NCI-H345 treated with DMSO at 0.1 percent for 48 hours (cell line): ENCODE measurements at regions not wholly inside any gene's neighbourhood (a gene's known extent, or its start where the extent isn't known, plus 50 kb on each side); places are given as distances from the start of the nearest gene placed in this dataset.
"Not testable (repeated sequence)": the region's sequence is repeated elsewhere in the genome, so short reads cannot be mapped to it uniquely, and the experiment has no call there.

Source experiments
- DNase-seq: peaks from one replicate; lab custom pipeline; 2025; ENCODE audit not compliant: unreplicated experiment; lab: John Stamatoyannopoulos, UW

DNA sequence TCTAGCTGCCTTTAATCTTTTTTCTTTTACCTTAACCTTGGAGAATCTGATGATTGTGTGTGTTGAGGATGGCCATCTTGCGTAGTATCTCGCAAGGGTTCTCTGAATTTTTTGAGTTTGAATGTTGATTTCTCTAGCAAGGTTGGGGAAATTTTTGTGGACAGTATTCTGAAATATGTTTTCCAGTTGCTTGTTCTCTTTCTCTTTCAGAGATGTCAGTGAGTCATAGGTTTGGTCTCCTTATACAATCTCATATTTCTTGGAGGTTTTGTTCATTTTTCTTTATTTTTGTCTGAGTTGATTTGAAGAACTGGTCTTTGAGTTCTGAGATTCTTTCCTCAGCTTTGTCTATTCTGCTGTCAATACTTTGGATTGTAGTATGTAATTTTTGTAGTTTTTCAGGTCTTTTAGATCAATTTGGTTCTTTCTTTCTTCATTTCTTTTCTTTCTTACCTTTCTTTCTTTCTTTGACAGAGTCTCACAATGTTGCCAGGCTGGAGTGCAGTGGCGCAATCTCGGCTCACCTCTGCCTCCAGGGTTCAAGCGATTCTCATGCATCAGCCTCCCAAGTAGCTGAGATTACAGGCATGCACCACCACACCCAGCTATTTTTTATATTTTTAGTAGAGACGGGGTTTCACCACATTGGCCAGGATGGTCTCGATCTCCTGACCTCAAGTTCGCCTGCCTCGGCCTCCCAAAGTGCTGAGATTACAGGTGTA, 366.4 kb upstream of the RASGRP1 start:
- DNase-seq, result no peak

DNA sequence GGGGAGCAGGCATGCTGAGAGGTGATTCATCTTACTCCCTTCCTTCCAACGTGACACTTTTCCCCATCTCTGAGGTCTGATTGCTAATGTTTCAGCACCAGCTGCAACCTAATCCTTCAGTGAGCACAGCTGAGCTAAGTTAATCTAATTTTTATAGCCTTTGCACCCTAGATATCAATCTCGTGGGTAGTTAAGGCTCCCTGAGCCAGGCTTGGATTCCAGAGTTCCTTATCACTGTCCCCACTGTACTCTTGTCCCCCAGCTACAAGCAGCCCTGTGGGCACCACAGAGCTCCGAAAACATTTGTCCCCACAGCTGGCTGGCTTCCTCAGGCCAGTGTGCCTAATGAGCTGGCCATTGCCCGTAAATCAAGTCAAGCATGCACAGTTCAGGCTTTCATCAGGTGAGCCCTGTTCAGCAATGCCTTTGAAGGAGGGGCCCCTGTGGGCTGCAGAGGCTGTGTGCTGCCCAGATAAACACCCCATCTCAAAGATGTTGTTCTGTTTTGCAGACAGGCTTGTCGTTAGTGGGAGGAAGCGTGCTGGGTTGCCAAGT, 376.9 kb upstream of the RASGRP1 start:
- no peak for DNase-seq

DNA sequence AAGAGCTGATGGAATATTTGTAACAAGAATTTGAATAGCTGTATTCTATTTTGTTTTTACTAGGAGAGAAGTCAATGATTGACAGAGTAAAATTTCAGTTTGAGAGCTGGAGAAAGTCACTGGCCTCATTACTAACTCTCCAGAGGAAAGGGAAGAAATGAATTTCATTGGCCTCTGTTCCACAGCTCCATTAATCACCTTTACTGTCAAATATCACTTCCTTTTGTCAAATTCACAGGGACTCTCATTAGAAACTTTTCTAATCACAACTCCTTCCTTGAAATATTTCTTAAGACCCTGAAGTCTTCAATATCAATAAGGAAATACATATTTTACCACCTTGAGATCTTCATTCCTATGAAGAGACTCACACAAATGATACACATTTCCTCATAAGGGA, 379.9 kb upstream of the RASGRP1 start:
- no peak for DNase-seq

DNA sequence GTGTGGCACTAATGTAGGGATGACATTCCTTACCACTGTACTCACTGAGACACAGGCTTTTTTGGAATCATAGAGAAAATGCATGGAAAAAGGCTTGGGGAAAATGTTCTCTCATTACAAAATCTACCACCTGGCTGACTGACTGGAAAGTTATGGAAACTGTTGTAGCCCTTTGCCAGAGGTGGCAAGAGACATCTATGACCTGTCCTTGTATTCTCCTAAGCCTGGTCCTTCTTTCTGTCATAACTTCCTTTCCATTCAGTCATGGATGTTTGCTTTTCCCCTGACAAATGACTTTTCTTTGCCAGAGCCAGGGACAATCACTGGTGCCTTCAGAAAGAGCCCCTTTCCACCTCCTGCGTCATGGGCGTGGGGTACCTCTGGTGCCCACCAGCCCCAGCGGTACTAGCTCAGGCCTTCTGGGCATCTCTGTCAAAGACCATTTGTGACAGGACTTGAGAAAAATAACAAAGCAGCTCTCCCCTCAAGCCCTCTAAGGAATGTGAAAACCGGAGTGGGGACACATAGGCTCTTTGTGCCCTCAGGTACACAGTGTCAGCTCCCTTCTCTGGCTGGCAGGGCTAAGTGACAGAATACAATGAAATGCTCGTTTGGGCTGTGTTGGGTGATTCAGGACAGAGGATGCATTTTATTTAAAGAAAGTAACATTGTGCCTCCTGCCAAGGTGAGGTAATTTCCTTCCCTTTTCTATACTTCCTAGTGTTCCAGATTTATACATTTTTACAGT, 381.1 kb upstream of the RASGRP1 start:
- DNase-seq, result no peak

DNA sequence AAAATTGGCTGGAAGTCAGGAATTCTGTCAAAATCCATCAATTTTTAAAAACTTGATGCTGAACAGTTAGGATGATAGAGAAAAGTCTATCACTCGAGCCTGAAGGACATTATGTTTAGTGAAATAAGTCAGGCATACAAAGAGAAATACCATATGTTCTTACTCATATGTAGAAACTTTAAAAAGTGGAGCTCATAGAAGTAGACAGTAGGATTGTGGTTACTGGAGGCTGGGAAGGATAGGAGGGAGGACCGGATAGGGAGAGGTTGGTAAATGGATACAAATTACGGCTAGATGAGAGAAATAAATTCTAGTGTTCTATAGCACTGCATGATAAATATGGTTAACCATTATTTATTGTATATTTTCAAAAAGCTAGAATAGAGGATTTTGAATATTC, 389.5 kb upstream of the RASGRP1 start:
- no peak for DNase-seq

DNA sequence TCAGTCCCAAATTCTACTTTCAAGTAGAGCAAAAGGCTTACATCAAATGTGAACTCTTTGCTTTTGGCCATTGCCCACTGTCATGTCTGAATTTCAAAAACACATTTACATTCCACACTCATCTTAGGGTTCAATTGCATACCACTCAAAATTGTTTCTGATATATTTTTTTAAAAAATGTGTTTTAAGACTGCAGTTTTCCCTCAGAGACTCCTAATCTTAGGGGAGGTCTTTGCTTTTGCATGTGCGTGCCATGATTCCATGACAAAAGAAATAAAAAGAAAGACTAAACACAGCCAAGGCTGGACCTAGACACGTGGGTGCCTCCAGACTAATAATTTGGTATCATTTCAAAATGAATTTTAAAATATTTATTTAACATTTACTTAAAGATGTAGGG, 396.8 kb upstream of the RASGRP1 start:
- no peak for DNase-seq

DNA sequence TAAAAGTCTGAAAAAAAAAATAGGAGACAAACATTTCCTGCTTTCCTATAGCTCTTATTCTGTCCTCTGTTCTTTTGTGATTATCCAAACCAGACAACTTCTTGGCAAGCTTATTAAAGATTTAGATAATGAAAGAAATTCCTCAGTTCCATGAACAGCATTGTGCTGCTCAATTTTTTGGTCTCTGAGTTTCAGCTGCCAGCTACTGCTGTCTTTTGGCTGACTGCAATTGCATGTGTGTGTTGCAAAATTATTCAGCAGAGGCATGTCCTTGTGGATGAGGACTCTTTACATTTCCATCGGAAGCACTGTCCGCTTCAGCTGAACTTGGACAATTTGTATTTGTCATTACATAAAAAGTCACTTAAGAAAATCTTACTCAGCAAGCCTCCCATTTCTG, 397.3 kb upstream of the RASGRP1 start:
- DNase-seq, result no peak

DNA sequence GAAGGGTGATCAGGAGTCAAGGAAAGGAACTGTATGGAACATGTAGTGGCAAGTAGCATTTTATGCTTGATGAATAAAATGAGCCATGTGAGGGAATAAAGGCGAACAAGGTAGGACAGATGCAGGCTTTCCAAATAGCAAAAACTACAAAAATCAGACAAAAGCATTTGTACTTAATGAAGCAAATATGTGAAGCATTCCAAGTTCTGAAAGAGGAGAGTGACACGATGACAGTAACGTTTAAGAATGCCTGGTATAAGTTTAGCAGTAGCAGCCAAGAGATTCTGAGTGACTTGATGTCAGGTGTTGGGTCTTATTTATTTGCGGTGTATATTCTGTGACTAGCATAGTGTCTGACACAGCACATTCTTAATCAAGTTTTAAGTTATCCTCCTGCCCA, 408.2 kb upstream of the RASGRP1 start:
- no peak for DNase-seq

DNA sequence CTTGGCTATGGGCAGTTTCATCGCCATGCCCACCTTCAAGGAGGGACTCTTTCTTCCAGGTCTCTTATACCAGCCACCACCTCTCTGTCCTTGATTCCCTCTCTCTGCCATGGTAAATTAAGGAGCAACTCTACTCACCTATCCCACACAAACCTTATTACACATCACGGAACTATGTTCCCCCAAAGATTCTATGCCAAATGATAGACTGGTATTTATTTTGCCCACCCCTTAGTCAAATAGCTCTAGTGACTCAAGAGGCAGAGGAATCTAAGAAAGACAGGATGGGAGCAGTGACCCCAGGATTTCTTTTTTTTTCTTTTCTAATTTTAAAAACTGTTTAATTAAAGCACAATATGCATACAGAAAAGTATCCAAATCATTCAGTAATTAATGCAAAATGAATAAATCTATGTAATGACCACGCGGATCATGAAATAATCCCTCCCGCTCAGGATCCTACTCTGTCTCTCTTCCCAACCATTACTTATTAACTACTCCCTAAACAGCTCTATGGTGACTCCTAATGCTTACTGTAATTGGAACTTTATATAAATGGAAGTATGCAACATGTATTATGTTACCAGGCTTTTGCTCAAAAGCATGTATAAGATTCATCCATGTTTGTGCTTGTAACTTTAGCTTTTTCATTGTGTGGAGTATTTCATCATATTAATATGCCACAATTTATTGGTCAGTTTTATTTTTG, 410.8 kb upstream of the RASGRP1 start:
- DNase-seq, result no peak

DNA sequence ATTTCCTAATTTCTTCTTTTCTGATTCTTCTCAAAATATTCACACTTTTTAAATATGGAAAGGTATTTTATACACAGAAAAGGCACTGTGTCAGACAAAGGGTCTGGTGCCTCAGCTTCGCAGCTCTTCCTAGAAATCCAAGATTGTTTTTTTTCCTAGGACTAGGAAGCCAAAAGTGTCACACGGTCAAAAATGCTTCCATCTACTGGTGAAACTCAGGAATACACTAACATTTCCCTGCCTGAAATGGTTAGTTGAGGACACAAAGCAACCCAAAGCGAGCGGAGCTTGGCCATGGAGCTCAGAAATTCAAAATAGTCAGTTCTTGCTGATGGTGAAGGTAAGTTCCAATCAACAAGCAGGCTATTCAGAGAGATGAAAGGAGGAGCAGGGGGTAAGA, 426.5 kb upstream of the RASGRP1 start:
- DNase-seq, result no peak

DNA sequence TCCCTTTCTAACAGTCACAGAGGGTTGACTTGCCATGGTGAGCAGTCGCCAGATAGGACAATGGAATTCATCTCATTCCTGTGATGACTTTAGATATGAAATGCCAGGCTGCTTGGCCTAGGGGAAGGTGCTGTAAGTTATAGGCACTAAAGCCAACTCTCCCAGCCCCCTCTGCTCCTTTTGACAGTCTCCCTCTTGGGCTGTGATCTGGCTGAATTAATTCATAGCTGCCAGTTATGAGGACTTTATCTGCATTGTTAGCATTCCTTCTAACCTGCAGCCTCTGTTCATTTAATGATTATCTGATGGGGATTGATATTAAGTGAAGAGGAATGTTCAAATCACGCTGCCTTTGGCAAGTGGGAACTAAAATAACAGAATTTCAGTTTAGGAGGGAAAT, 427.1 kb upstream of the RASGRP1 start:
- no peak for DNase-seq

DNA sequence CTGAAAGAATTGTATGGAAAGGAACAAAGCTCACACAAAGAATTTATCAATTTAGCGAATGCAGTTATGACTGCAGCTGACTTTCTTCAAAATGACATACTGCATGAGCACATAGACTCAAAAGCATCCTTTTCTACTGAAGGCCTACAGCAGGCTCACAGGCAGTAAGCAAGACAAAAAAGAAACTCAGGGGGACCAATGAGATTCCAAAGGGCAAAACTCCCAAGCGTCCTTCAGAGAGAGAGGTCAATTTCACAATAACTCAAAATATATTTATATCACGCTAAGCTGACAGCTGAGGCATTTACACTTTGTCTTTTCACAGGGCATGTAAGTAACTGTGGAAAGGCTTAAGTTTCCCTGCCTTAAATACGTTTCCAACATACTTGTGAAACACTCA, 427.9 kb upstream of the RASGRP1 start:
- DNase-seq, result no peak

DNA sequence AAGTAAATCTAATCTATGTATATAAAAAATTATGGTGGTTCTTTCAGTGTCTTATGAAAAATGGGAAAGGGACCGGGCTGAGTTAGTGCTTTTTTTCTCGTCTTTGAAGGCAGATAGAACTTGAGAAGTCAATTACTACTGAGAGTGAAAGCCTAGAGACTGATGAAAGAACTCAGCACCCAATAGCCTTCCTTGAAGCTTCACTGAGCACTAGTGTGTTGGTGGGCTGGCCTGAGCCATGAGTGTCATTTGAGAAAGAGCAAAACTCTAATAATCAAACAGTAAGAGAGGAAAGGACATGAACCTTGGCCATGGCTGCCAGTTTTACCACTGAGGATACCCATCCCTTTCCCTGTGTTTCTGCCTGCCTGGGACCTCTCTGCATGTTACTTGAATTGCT, 428.3 kb upstream of the RASGRP1 start:
- no peak for DNase-seq

DNA sequence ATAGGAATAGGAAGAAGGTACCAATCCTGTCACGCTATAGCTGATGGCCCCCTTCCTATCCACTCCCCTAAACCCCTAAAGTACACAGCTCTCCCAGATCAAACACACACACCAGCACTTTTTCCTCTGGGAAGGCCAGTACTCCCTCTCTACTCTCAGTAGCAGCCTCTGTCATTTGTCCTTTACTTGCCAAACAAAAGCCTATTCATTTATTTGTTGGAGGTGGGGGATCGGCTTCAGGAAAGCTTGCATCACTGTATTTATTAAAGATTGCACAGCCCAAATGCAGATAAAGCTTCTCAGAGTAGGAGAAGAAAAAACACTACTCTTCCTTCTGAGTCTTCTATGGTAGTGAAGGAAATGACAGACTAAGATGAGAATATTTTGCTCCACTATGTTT, 429.7 kb upstream of the RASGRP1 start:
- DNase-seq, result no peak

DNA sequence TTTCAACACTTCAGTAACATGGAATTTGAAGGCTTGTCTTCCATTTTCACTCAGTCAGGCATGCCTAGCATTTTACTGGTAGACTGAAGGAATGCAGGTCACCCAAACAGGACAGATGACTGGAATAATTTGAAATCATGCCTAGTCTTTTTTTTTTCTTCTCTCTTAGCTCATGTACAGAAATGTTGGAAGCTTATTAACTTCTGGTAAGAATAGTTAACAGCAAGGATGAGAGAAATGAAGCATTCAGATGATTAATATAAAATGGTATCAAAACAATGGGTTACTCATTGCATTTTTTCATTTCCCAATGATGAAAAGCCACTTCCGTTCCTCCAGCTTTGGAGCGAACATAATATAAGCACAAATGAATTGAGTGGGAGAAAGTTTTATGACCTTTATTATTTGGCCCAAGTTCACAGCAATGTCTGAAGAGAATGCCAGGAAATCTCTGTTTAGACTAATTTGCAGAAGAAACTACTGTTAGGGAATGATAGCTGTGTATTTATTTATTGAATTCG, 431.6 kb upstream of the RASGRP1 start:
- DNase-seq, result no peak

DNA sequence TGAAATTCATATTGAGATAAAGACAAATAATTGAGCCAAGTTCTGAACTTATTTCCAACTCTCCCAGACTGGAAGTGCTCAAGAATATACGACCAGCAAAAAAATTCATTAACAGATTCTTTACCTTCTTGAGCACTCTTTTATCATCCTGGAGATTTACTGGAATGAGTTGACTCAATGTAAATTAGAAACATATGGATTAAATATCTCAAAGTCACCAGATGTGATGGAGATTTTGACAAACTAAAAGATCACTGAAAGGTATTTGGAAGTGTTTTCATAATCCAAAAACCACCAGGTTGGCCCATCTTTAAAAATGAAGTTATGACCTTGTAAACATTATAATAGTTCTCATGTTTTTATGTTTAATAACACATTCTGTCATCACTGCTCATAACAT, 433.2 kb upstream of the RASGRP1 start:
- no peak for DNase-seq

DNA sequence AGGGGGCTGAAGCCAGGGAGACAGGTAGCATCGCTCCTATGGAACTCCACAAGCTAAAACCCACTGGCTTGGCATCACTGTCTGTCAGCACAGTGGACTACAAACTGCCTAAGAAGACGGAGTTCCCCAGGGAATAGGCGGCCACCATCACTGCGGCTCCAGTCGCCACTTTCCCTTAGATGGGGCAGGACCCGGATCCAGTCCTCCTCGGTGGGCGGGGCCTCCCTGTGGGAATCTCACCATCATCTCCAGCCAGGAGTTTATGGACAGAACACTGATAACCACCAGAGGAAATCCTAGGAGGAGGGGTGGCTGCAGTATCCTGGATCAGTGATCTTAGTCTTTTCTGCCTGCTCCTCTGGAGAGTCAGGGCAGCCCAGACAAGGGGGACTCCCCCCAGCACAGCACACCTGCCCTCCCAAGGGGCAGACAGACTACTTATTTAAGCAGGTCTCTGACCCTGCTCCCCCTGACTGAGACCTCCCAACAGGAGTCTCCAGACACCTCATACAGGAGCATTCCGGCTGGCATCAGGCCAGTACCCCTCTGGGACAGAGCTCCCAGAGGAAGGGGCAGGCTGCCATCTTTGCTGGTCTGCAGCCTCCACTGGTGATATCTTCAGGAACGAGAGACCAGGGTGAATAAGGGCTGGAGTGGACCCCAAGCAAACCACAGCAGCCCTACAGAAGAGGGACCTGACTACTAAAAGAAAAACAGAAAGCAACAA, 435.6 kb upstream of the RASGRP1 start:
- no peak for DNase-seq

DNA sequence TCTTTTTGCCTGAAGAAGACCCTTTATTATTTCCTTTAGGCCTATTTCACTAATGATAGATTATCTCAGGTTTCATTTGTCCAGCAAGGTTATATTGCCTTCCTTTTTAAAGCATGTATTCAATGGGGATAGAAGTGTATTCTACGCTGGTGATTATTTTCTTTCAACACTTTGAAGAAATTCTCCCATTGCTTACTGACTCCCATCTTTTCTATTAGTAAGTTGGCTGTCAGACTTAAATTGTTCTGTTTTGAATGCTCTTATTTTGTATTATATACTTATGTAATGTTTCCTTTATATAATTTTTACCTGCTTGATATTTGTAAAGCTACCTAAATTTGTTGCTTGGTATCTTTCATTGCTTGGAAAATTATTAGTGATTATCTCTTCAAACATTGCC, 445.1 kb upstream of the RASGRP1 start:
- no peak for DNase-seq

DNA sequence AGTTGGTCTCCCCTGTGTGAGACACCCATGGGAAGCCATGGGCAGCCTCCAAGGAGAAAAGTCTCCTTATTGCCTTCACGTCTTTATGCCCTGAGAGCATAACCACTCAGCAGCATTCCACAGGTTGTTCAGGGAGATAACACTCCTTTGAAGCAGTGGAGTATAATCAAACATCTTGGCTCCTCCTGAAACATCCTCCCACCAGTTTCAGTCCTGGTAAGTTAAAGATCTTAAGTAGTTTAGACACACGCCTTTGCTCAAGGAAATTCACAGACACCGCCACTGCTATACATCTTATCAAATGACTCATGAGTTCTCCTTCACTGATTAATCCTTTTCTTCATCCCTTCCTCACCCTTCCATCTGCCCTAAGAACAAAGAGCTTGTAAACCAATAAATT, 446.5 kb upstream of the RASGRP1 start:
- DNase-seq, result not testable (repeated sequence)

DNA sequence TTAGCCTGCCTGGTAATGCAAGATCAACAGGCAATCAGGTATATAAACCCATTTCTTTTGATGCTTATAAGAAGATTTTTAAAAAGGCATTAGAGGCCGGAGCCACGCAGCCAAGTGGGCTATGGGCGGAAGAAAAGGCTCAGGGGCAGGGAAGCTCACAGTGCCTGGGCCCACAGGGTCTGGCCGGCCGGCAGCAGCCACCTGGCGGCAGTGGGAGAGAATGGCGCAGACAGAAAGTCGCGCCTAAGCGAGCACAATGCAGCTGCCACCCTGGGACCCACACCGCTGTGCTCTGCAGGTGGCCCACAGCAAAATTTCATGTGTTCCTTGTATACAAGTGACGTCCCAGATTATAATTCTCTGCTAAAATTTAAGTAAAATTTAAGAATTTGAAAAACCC, 448.6 kb upstream of the RASGRP1 start:
- DNase-seq, result no peak

DNA sequence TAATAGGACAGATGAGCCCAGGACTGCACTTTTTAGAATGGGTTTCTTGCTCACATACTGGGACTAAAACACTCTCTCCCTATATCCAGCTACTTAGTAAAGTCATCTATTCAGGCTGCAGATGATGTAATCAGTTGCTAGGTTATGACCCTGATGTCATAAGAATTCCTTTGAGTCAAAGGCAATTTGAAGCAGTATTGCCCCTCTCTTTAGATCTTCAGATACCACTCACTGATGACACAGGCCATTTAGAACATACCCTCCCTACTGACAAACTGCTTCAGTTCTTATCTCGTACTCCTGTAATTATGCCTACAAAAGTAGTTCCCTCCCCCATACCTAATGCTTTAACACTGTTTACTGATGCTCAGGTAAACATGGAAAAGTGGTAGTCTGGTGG, 450.1 kb upstream of the RASGRP1 start:
- DNase-seq, result no peak
